ENCODE measurements at regions not wholly inside any gene's neighbourhood (a gene's known extent, or its start where the extent isn't known, plus 50 kb on each side); places are given as distances from the start of the nearest gene placed in this dataset.

- no peak for TF ChIP-seq CTCF (IDR thresholded peaks at IDR 0.05)
- TF ChIP-seq POLR2A (IDR thresholded peaks at IDR 0.05), result no peak
Observed at GRCh38 chr1:94755675-94756074, 64.5 kb upstream of the SLC44A3 start.
